PC-3 (cell line): ENCODE measurements at regions not wholly inside any gene's neighbourhood (a gene's known extent, or its start where the extent isn't known, plus 50 kb on each side); places are given as distances from the start of the nearest gene placed in this dataset.

ENCODE experiments used
- ATAC-seq: fragments of 200-7000 bp; cut with Tn5 transposase; 2 replicates; pipeline ENCODE4 v1.9.1; 2020; ENCODE audit warnings: mild to moderate bottlenecking, moderate library complexity
- BruUV-seq: library from RNA; stranded (reverse); fragments of 400-500 nt; replicated peaks from 2 replicates; lab custom pipeline; 2021; lab: Mats Ljungman, UMichigan
- CTCF ChIA-PET: fragments of 300-600 bp; sonication (Branson Sonifier 250); formaldehyde crosslinking; loops from one replicate; lab custom pipeline; 2022; ENCODE audit warnings: antibody characterized with exemption; lab: Charles Lee
- POLR2A ChIA-PET: fragments of 300-600 bp; sonication (Branson Sonifier 250); formaldehyde crosslinking; loops from one replicate; lab custom pipeline; 2022; ENCODE audit warnings: antibody characterized with exemption; ENCODE audit not compliant: unreplicated experiment; lab: Charles Lee
- DNase-seq: peaks from one replicate; pipeline ENCODE4 v3.0.0-alpha.2; 2015
- H2AFZ ChIP-seq: fragments of 300-600 bp; sonication (generic); 2 replicates; pipeline ENCODE4 v1.6.0; 2016; ENCODE audit warnings: antibody characterized with exemption, low read length
- H3F3A ChIP-seq: fragments of 300-600 bp; sonication (generic); one replicate; pipeline ENCODE4 v1.6.0; 2017; ENCODE audit warnings: antibody characterized with exemption, low read length, control low read depth, mild to moderate bottlenecking; ENCODE audit not compliant: unreplicated experiment
- H3K27ac ChIP-seq: fragments of 300-600 bp; sonication (generic); 2 replicates; pipeline ENCODE4 v1.5.1; 2016; ENCODE audit warnings: mild to moderate bottlenecking, low read length
- H3K27me3 ChIP-seq: fragments of 300-600 bp; sonication (generic); 2 replicates; pipeline ENCODE4 v1.6.1; 2016; ENCODE audit warnings: low read length, mixed read lengths
- H3K36me3 ChIP-seq: fragments of 300-600 bp; sonication (generic); 2 replicates; pipeline ENCODE4 v1.6.1; 2016; ENCODE audit warnings: low read depth, mixed run types, low read length, mixed read lengths
- H3K4me1 ChIP-seq: fragments of 300-600 bp; sonication (generic); 2 replicates; pipeline ENCODE4 v1.5.1; 2016; ENCODE audit warnings: low read length; ENCODE audit not compliant: insufficient read depth
- H3K4me2 ChIP-seq: fragments of 300-600 bp; sonication (generic); 2 replicates; pipeline ENCODE4 v1.6.0; 2016; ENCODE audit warnings: low read length
- H3K4me3 ChIP-seq: fragments of 300-600 bp; sonication (generic); 2 replicates; pipeline ENCODE4 v1.5.1; 2016; ENCODE audit warnings: mild to moderate bottlenecking, low read length, mixed read lengths
- H3K79me2 ChIP-seq: fragments of 300-600 bp; sonication (generic); 2 replicates; pipeline ENCODE4 v1.6.1; 2017; ENCODE audit warnings: low read length, mixed read lengths
- H3K9ac ChIP-seq: fragments of 300-600 bp; sonication (generic); 2 replicates; pipeline ENCODE4 v1.6.0; 2016; ENCODE audit warnings: mild to moderate bottlenecking, low read length
- H3K9me2 ChIP-seq: fragments of 300-600 bp; sonication (generic); replicated peaks from 2 replicates; pipeline ENCODE4 v1.6.1; 2016; ENCODE audit warnings: mixed run types, low read length, mixed read lengths
- H3K9me3 ChIP-seq: fragments of 300-600 bp; sonication (generic); 2 replicates; pipeline ENCODE4 v1.6.1; 2016; ENCODE audit warnings: low read length, mixed read lengths
- H4K20me1 ChIP-seq: fragments of 300-600 bp; sonication (generic); 2 replicates; pipeline ENCODE4 v1.6.1; 2016; ENCODE audit warnings: low read length, mixed read lengths
- CTCF ChIP-seq: fragments of 300-600 bp; sonication (generic); conservative IDR thresholded peaks from 2 replicates; pipeline ENCODE4 v1.5.1; 2017; ENCODE audit warnings: antibody characterized with exemption, low read depth, mild to moderate bottlenecking, low read length
- EZH2 ChIP-seq: fragments of 300-600 bp; sonication (generic); IDR thresholded peaks from one replicate; pipeline ENCODE4 v1.6.1; 2017; ENCODE audit warnings: antibody characterized with exemption, mild to moderate bottlenecking, low read length; ENCODE audit not compliant: unreplicated experiment
- EZH2phosphoT487 ChIP-seq: fragments of 300-600 bp; sonication (generic); IDR thresholded peaks from 2 replicates; pipeline ENCODE4 v1.6.1; 2018; ENCODE audit warnings: mild to moderate bottlenecking, antibody characterized with exemption, low read length, borderline replicate concordance
- intact Hi-C: fragments of 100-400 bp; cut with micrococcal nuclease; formaldehyde crosslinking; loops from 2 replicates; pipeline ENCODE4 v1.9.0; 2023

- no peak overlapping the region for H3K27ac ChIP-seq
- ATAC-seq = no peak
- no peaks in the 10 kb centered on the region for H3K4me1 ChIP-seq
- H3F3A ChIP-seq = no peaks in the 10 kb centered on the region
- DNase-seq = no peak
- ChIA-PET POLR2A (no interaction called here), CTCF (no interaction called here)
- H3K9ac ChIP-seq = no peak overlapping the region
- TF ChIP-seq CTCF (no peak), EZH2 (no peak), EZH2phosphoT487 (no peak)
- no peaks in the 10 kb centered on the region for H3K9me3 ChIP-seq
- no peaks in the 10 kb centered on the region for H3K9me2 ChIP-seq
- H3K79me2 ChIP-seq = no peaks in the 10 kb centered on the region
- no peak overlapping the region for H3K4me3 ChIP-seq
- H3K27me3 ChIP-seq = no peaks in the 10 kb centered on the region
- H3K4me2 ChIP-seq = no peak overlapping the region
- H4K20me1 ChIP-seq = no peaks in the 10 kb centered on the region
- intact Hi-C loops = no loop called here
- H2AFZ ChIP-seq = no peak overlapping the region
- no TSS peak for BruUV-seq
- no peaks in the 10 kb centered on the region for H3K36me3 ChIP-seq
Measured at GRCh38 chr6:95917034-95917433, 98.7 kb upstream of the FUT9 start.

DNA sequence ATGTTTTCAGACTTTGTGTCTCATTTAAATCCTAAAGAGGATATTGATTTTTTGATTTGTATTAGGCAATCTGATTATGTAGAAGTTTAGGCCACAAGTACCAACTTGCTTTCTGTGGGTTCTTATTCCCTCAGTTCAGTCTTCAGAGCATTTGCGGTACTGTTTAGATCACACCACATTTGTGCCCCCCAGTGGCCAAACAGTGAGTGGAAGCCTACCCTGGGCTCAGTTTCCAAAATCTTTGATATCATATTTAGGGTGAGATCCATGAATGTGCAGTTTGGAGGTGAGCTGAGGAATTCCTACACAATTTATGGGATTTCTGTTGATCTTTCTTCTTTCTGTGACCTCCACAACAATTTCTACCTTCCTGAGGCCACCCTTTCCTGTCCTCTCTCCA is 92.3 kb upstream of the FUT9 start:
- ChIA-PET POLR2A (no interaction called here), CTCF (no interaction called here)
- Histone ChIP-seq H3K9me2 (no peaks in the 10 kb centered on the region), H3K27me3 (no peaks in the 10 kb centered on the region), H3K9ac (no peak overlapping the region), H3K79me2 (no peaks in the 10 kb centered on the region), H3K4me3 (no peak overlapping the region), H3K4me1 (no peaks in the 10 kb centered on the region), H3K36me3 (no peaks in the 10 kb centered on the region), H2AFZ (no peak overlapping the region), H3K4me2 (no peak overlapping the region), H3K9me3 (no peaks in the 10 kb centered on the region), H4K20me1 (no peaks in the 10 kb centered on the region), H3K27ac (no peak overlapping the region), H3F3A (no peaks in the 10 kb centered on the region)
- intact Hi-C loops = no loop called here
- DNase-seq = peak; percentile 32
- TF ChIP-seq EZH2phosphoT487 = no peak
- TF ChIP-seq CTCF = peak; percentile 55
- no TSS peak for BruUV-seq
- no peak for ATAC-seq

DNA sequence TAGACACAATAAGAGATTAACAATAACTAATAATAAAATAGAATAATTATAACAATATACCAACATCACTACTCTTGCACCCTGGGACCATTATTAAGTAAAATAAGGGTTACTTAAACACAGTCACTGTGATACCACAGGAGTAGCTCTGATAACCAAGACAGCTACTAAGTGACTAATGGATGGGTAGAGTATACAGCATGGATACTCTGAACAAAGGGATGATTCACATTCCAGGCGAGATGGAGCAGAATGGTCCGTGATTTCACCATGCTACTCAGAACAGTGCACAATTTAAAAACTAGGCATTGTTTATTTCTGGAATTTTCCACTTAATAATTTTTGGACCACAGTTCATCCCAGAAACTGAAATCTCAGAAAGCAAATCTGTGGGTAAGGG is 80.0 kb upstream of the FUT9 start:
- intact Hi-C loops = no loop called here
- no peak overlapping the region for H3K4me3 ChIP-seq
- no peak overlapping the region for H2AFZ ChIP-seq
- H3K4me2 ChIP-seq = no peak overlapping the region
- CTCF ChIA-PET = no interaction called here
- TF ChIP-seq CTCF (no peak), EZH2 (no peak), EZH2phosphoT487 (no peak)
- no peak overlapping the region for H3K9ac ChIP-seq
- no peaks in the 10 kb centered on the region for H3K36me3 ChIP-seq
- H3K27ac ChIP-seq = no peak overlapping the region
- no peaks in the 10 kb centered on the region for H3K9me2 ChIP-seq
- no peaks in the 10 kb centered on the region for H3K4me1 ChIP-seq
- no peaks in the 10 kb centered on the region for H3K79me2 ChIP-seq
- no peaks in the 10 kb centered on the region for H3K27me3 ChIP-seq
- POLR2A ChIA-PET = no interaction called here
- DNase-seq (no peak), ATAC-seq (no peak)
- no peaks in the 10 kb centered on the region for H3K9me3 ChIP-seq
- no peaks in the 10 kb centered on the region for H4K20me1 ChIP-seq
- no peaks in the 10 kb centered on the region for H3F3A ChIP-seq
- no TSS peak for BruUV-seq
